Lower leg skin (tissue), 4 donors: ENCODE measurements at regions not wholly inside any gene's neighbourhood (a gene's known extent, or its start where the extent isn't known, plus 50 kb on each side); places are given as distances from the start of the nearest gene placed in this dataset.

Experiments used
- DNase-seq, 2 donors: peaks; one replicate each; pipeline ENCODE4 v3.0.0-alpha.2; 2019; ENCODE audit warnings: low spot score in 2 of 2
- H3K4me3 ChIP-seq: fragments of 200-600 bp; sonication (generic); 2 replicates; pipeline ENCODE4 v1.5.1; 2017; ENCODE audit warnings: mild to moderate bottlenecking, low read depth; ENCODE audit not compliant: poor library complexity, severe bottlenecking
- CTCF ChIP-seq, 3 donors: fragments of 450-650 bp; IDR thresholded peaks; one replicate each; pipeline ENCODE4 v1.5.1; 2016; ENCODE audit warnings: antibody characterized with exemption in 3 of 3, mild to moderate bottlenecking in 3 of 3, moderate library complexity in 2 of 3
- POLR2A ChIP-seq, 2 donors: fragments of 450-650 bp; IDR thresholded peaks; one replicate each; pipeline ENCODE4 v1.6.1; 2016 to 2017; ENCODE audit warnings: antibody characterized with exemption in 2 of 2, mild to moderate bottlenecking in 1 of 2, moderate library complexity in 1 of 2
- WGBS, 2 donors: methylation state at CpG; one replicate each; pipeline ENCODE4 v1.1.5; 2018; 5-methylcytosine and 5-hydroxymethylcytosine counted together
- intact Hi-C: fragments of 100-400 bp; cut with DNase I; formaldehyde crosslinking; loops from one replicate; pipeline ENCODE4 v1.15.0; 2023; ENCODE audit warnings: low total_unique reads

- no peak overlapping the region for H3K4me3 ChIP-seq
- intact Hi-C loops: no loop called here
- no peak for DNase-seq
- no peak for TF ChIP-seq CTCF (IDR thresholded peaks at IDR 0.05)
- TF ChIP-seq POLR2A (IDR thresholded peaks at IDR 0.05): no peak
- 77 to 81% methylated on average over 1 of the region's 1 CpG for WGBS, 2 donors
These were observed 392.0 kb upstream of the SGCD start for GRCh38 chr5:155934964-155935363.

GRCh38 chr5:155935723-155936122, 391.2 kb upstream of the SGCD start:
- intact Hi-C loops: no loop called here
- H3K4me3 ChIP-seq: no peak overlapping the region
- no peak for DNase-seq
- 83 to 92% methylated on average over 5 to 6 of the region's 6 CpGs for WGBS, 2 donors
- TF ChIP-seq CTCF (IDR thresholded peaks at IDR 0.05) (no peak), POLR2A (IDR thresholded peaks at IDR 0.05) (no peak)

DNA sequence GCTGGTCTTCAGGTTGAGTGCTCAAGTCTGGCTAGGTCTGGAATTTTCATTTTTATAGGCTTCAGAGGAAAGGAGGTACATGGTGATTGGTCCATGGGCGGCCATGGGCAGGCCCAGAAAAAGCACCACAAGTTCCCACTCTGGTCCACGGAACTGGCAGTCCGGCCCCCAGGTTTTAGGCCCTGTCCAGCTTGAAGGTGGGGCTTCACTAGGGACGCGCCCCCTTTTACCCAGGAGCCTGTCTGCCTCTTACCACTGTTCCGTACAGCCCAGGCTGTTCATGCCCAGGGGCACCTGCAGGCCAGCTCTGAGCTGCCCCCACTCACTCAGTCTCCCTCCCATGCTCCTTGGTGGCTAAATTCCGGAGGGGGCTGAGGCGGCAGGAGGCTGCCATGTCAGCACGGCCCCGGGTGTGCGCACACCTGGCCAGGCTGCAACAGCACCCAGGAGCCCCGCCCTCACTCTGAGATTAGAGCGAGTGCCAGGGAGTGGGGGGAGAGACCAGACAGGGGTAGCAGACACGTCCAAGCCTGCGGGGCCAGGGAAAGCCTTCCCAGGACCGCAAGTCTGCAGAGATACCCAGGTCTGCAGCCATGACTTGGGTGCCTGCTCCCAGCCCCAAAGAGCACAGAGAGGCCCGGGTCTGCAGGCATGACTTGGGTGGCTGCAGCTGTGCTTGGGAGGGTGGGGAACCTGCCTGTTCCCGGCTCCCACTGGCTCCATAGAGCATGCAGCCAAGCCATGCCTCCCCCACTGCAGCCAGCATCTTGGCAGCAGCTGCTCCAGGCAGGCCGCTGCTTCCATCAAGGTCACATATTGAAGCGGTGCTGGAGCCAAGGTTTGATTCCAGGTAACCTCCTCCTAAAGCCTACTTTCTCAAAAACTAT, 390.2 kb upstream of the SGCD start:
- 48 to 60% methylated on average over 17 of the region's 20 CpGs for WGBS, 2 donors

DNA sequence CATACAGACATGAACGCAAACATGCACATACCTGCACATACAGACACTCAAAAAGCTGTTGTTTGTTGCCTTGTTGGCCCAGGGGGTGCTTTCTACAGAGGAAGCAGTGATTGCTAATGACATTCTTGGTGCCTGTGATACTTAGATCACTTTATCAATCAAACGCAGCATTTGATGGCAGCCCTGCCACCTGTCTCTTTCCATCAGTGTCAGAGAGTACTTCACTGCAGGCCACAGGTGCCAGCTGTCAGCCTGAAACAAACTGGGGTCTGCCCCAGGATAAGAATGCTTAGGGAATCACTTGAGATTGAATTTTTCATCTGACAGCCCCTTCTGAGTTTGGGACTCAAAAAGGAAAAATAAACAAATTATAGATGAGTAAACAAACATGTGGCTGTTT, 388.9 kb upstream of the SGCD start:
- TF ChIP-seq POLR2A (IDR thresholded peaks at IDR 0.05) (no peak), CTCF (IDR thresholded peaks at IDR 0.05) (no peak)
- 62 to 81% methylated on average over 2 of the region's 2 CpGs for WGBS, 2 donors
- intact Hi-C loops: no loop called here

More for the DNA sequence above, 390.2 kb upstream of the SGCD start:
- TF ChIP-seq POLR2A (IDR thresholded peaks at IDR 0.05): no peak
- no peak for TF ChIP-seq CTCF (IDR thresholded peaks at IDR 0.05)
- intact Hi-C loops: no loop called here
- no peak overlapping the region for H3K4me3 ChIP-seq
- no peak for DNase-seq

DNA sequence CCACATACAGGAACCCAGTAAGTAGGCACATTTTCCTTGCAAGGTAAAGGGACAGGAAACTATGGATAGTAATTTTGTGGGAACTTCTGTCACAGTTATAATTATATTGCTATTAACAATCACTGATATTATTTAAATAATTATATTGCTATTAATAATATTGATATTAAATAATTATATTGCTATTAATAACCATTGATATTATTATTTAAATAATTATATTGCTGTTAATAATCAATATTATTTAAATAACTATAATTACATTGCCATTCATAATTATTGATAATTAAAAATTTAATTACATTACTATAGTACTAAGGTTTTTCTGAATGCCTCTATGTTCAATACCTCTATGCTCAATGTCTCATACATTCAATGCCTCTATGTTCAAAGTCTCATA, 385.6 kb upstream of the SGCD start:
- DNase-seq: no peak
- TF ChIP-seq POLR2A (IDR thresholded peaks at IDR 0.05) (no peak), CTCF (IDR thresholded peaks at IDR 0.05) (no peak)
- intact Hi-C loops: no loop called here
- H3K4me3 ChIP-seq: no peak overlapping the region

More for the DNA sequence above, 388.9 kb upstream of the SGCD start:
- H3K4me3 ChIP-seq: no peak overlapping the region
- no peak for DNase-seq
